ENCODE measurements at regions not wholly inside any gene's neighbourhood (a gene's known extent, or its start where the extent isn't known, plus 50 kb on each side); places are given as distances from the start of the nearest gene placed in this dataset.

GRCh38 chr1:228848406-228848805 is 113.1 kb downstream of the RHOU start:
- Histone ChIP-seq H3K4me1 (ENCODE audit: insufficient read depth, poor library complexity, severe bottlenecking) (no peaks in the 10 kb centered on the region), H3K27me3 (ENCODE audit: insufficient read depth, poor library complexity, severe bottlenecking) (no peaks in the 10 kb centered on the region), H3K36me3 (ENCODE audit: low read depth) (no peaks in the 10 kb centered on the region), H3K4me3 (ENCODE audit: severe bottlenecking) (no peak overlapping the region), H3K27ac (ENCODE audit: poor library complexity, severe bottlenecking) (no peak overlapping the region), H3K9me3 (ENCODE audit: severe bottlenecking) (no peaks in the 10 kb centered on the region)
- ATAC-seq (ENCODE audit: low read depth): no peak
- TF ChIP-seq CTCF (IDR thresholded peaks at IDR 0.05; ENCODE audit: poor library complexity, severe bottlenecking): no peak
- no peak for DNase-seq (ENCODE audit: low spot score)

- TF ChIP-seq CTCF (IDR thresholded peaks at IDR 0.05; ENCODE audit: poor library complexity, severe bottlenecking): no peak
- ATAC-seq (ENCODE audit: low read depth) (no peak), DNase-seq (ENCODE audit: low spot score) (no peak)
- Histone ChIP-seq H3K4me1 (ENCODE audit: insufficient read depth, poor library complexity, severe bottlenecking) (no peaks in the 10 kb centered on the region), H3K27ac (ENCODE audit: poor library complexity, severe bottlenecking) (no peak overlapping the region), H3K9me3 (ENCODE audit: severe bottlenecking) (no peaks in the 10 kb centered on the region), H3K4me3 (ENCODE audit: severe bottlenecking) (no peak overlapping the region), H3K36me3 (ENCODE audit: low read depth) (no peaks in the 10 kb centered on the region), H3K27me3 (ENCODE audit: insufficient read depth, poor library complexity, severe bottlenecking) (no peaks in the 10 kb centered on the region)
Measured at GRCh38 chr1:228849011-228849541, 113.8 kb downstream of the RHOU start.

GRCh38 chr1:228850141-228851100 is 115.1 kb downstream of the RHOU start:
- ATAC-seq (ENCODE audit: low read depth) (no peak), DNase-seq (ENCODE audit: low spot score) (no peak)
- H3K4me3 ChIP-seq (ENCODE audit: severe bottlenecking): no peak overlapping the region
- TF ChIP-seq CTCF (IDR thresholded peaks at IDR 0.05; ENCODE audit: poor library complexity, severe bottlenecking): no peak
- H3K27ac ChIP-seq (ENCODE audit: poor library complexity, severe bottlenecking): no peak overlapping the region
- no peaks in the 10 kb centered on the region for H3K4me1 ChIP-seq (ENCODE audit: insufficient read depth, poor library complexity, severe bottlenecking)
- H3K27me3 ChIP-seq (ENCODE audit: insufficient read depth, poor library complexity, severe bottlenecking): no peaks in the 10 kb centered on the region
- no peaks in the 10 kb centered on the region for H3K36me3 ChIP-seq (ENCODE audit: low read depth)
- H3K9me3 ChIP-seq (ENCODE audit: severe bottlenecking): no peaks in the 10 kb centered on the region

GRCh38 chr1:228851193-228851592 is 115.9 kb downstream of the RHOU start:
- no peak for TF ChIP-seq CTCF (IDR thresholded peaks at IDR 0.05; ENCODE audit: poor library complexity, severe bottlenecking)
- no peak overlapping the region for H3K27ac ChIP-seq (ENCODE audit: poor library complexity, severe bottlenecking)

GRCh38 chr1:228851618-228852017 is 116.3 kb downstream of the RHOU start:
- Histone ChIP-seq H3K27me3 (ENCODE audit: insufficient read depth, poor library complexity, severe bottlenecking) (no peaks in the 10 kb centered on the region), H3K4me1 (ENCODE audit: insufficient read depth, poor library complexity, severe bottlenecking) (no peaks in the 10 kb centered on the region)
- DNase-seq (ENCODE audit: low spot score): no peak

More at GRCh38 chr1:228851193-228851592, 115.9 kb downstream of the RHOU start:
- H3K4me1 ChIP-seq (ENCODE audit: insufficient read depth, poor library complexity, severe bottlenecking): no peaks in the 10 kb centered on the region
- no peak overlapping the region for H3K4me3 ChIP-seq (ENCODE audit: severe bottlenecking)
- ATAC-seq (ENCODE audit: low read depth) (no peak), DNase-seq (ENCODE audit: low spot score) (no peak)
- H3K36me3 ChIP-seq (ENCODE audit: low read depth): no peaks in the 10 kb centered on the region
- no peaks in the 10 kb centered on the region for H3K9me3 ChIP-seq (ENCODE audit: severe bottlenecking)
- H3K27me3 ChIP-seq (ENCODE audit: insufficient read depth, poor library complexity, severe bottlenecking): no peaks in the 10 kb centered on the region

More at GRCh38 chr1:228851618-228852017, 116.3 kb downstream of the RHOU start:
- TF ChIP-seq CTCF (IDR thresholded peaks at IDR 0.05; ENCODE audit: poor library complexity, severe bottlenecking): no peak
- no peak overlapping the region for H3K4me3 ChIP-seq (ENCODE audit: severe bottlenecking)
- ATAC-seq (ENCODE audit: low read depth): no peak
- H3K9me3 ChIP-seq (ENCODE audit: severe bottlenecking): no peaks in the 10 kb centered on the region
- no peak overlapping the region for H3K27ac ChIP-seq (ENCODE audit: poor library complexity, severe bottlenecking)
- no peaks in the 10 kb centered on the region for H3K36me3 ChIP-seq (ENCODE audit: low read depth)

Measured in RWPE2 (cell line).